IMR-90 (cell line): ENCODE measurements at regions not wholly inside any gene's neighbourhood (a gene's known extent, or its start where the extent isn't known, plus 50 kb on each side); places are given as distances from the start of the nearest gene placed in this dataset.

Experiments used
- ATAC-seq: fragments of 200-7000 bp; cut with Tn5 transposase; 2 replicates; pipeline ENCODE4 v1.9.1; 2020; ENCODE audit warnings: low read depth, mild to moderate bottlenecking, moderate library complexity
- BruUV-seq: library from RNA; stranded (reverse); fragments of 400-500 nt; replicated peaks from 2 replicates; lab custom pipeline; 2021; lab: Mats Ljungman, UMichigan
- CTCF ChIA-PET: fragments of 300-600 bp; formaldehyde crosslinking; extraction: SDS; loops from one replicate; lab custom pipeline; 2021; ENCODE audit warnings: antibody characterized with exemption; lab: Yijun Ruan, JAX
- POLR2A ChIA-PET: fragments of 300-600 bp; sonication (Branson Sonifier 250); formaldehyde crosslinking; loops from one replicate; lab custom pipeline; 2022; ENCODE audit warnings: antibody characterized with exemption; ENCODE audit not compliant: unreplicated experiment; lab: Charles Lee
- DNase-seq: peaks from one replicate; pipeline ENCODE4 v3.0.0; 2013
- H2AFZ ChIP-seq: replicated peaks from 2 replicates; pipeline ENCODE3; 2013; ENCODE audit warnings: low read length, mild to moderate bottlenecking; ENCODE audit not compliant: poor library complexity
- H2AK5ac ChIP-seq: 2 replicates; pipeline ENCODE4 v1.6.1; 2013; ENCODE audit warnings: low read depth, low read length, inconsistent platforms
- H2AK9ac ChIP-seq: replicated peaks from 2 replicates; pipeline ENCODE3; 2013; ENCODE audit warnings: mild to moderate bottlenecking, low read depth, low read length, moderate library complexity; ENCODE audit not compliant: poor library complexity
- H2BK120ac ChIP-seq: 2 replicates; pipeline ENCODE4 v1.6.1; 2013; ENCODE audit warnings: low read depth, low read length, inconsistent platforms
- H2BK15ac ChIP-seq: 3 replicates; pipeline ENCODE4 v1.6.1; 2013; ENCODE audit warnings: low read depth, low read length, inconsistent platforms
- H2BK20ac ChIP-seq: 2 replicates; pipeline ENCODE4 v1.6.1; 2013; ENCODE audit warnings: low read depth, mild to moderate bottlenecking, inconsistent platforms, low read length, moderate library complexity
- H2BK5ac ChIP-seq: 2 replicates; pipeline ENCODE4 v1.6.1; 2013; ENCODE audit warnings: mild to moderate bottlenecking, low read depth, low read length, inconsistent platforms; ENCODE audit not compliant: poor library complexity, severe bottlenecking
- H3K14ac ChIP-seq: replicated peaks from 2 replicates; pipeline ENCODE4 v1.6.1; 2013; ENCODE audit warnings: low read depth, low read length, inconsistent platforms
- H3K18ac ChIP-seq: 2 replicates; pipeline ENCODE4 v1.6.1; 2013; ENCODE audit warnings: low read depth, low read length, control low read depth
- H3K23ac ChIP-seq: 2 replicates; pipeline ENCODE4 v1.6.1; 2013; ENCODE audit warnings: low read depth, low read length, inconsistent platforms
- H3K27ac ChIP-seq: 2 replicates; pipeline ENCODE4 v1.5.1; 2013; ENCODE audit warnings: mild to moderate bottlenecking, control low read depth, low read length; ENCODE audit not compliant: insufficient read depth
- H3K27me3 ChIP-seq: 2 replicates; pipeline ENCODE4 v1.6.1; 2013; ENCODE audit warnings: low read length; ENCODE audit not compliant: control insufficient read depth, insufficient read depth
- H3K36me3 ChIP-seq: 2 replicates; pipeline ENCODE4 v1.6.1; 2013; ENCODE audit warnings: low read length, mixed read lengths; ENCODE audit not compliant: control insufficient read depth, insufficient read depth
- H3K4ac ChIP-seq: 2 replicates; pipeline ENCODE4 v1.6.1; 2013; ENCODE audit warnings: low read depth, low read length, inconsistent platforms
- H3K4me1 ChIP-seq: 2 replicates; pipeline ENCODE4 v1.6.1; 2013; ENCODE audit warnings: low read length, mixed read lengths; ENCODE audit not compliant: control insufficient read depth, insufficient read depth
- H3K4me2 ChIP-seq: 2 replicates; pipeline ENCODE4 v1.6.1; 2013; ENCODE audit warnings: low read depth, mild to moderate bottlenecking, control low read depth, low read length, moderate library complexity
- H3K4me3 ChIP-seq: 2 replicates; pipeline ENCODE4 v1.5.1; 2013; ENCODE audit warnings: low read depth, mild to moderate bottlenecking, control low read depth, low read length, moderate library complexity; ENCODE audit not compliant: insufficient read depth
- H3K56ac ChIP-seq: 2 replicates; pipeline ENCODE4 v1.6.1; 2013; ENCODE audit warnings: low read length, inconsistent platforms; ENCODE audit not compliant: insufficient read depth; ENCODE audit errors: extremely low read depth
- H3K79me1 ChIP-seq, 2 experiments: 2 replicates each; pipeline ENCODE4 v1.6.1; 2013; ENCODE audit warnings: low read length in 2 of 2, inconsistent platforms in 1 of 2, low read depth in 1 of 2
- H3K9ac ChIP-seq: 2 replicates; pipeline ENCODE4 v1.6.1; 2013; ENCODE audit warnings: low read depth, low read length, control low read depth
- H3K9me1 ChIP-seq: 2 replicates; pipeline ENCODE4 v1.6.1; 2013; ENCODE audit warnings: low read length, inconsistent platforms; ENCODE audit not compliant: insufficient read depth
- H3K9me3 ChIP-seq: 2 replicates; pipeline ENCODE4 v1.6.1; 2013; ENCODE audit warnings: low read length; ENCODE audit not compliant: control insufficient read depth, insufficient read depth
- H4K20me1 ChIP-seq: 2 replicates; pipeline ENCODE4 v1.6.1; 2013; ENCODE audit warnings: low read length, inconsistent platforms; ENCODE audit not compliant: insufficient read depth
- H4K5ac ChIP-seq: 2 replicates; pipeline ENCODE4 v1.6.1; 2013; ENCODE audit warnings: mild to moderate bottlenecking, low read depth, low read length, control low read depth
- H4K8ac ChIP-seq, 2 experiments: 2 replicates each; pipeline ENCODE4 v1.6.1; 2013; ENCODE audit warnings: low read depth in 2 of 2, low read length in 2 of 2, control low read depth in 1 of 2, inconsistent platforms in 1 of 2
- H4K91ac ChIP-seq: 2 replicates; pipeline ENCODE4 v1.6.1; 2013; ENCODE audit warnings: low read depth, low read length, inconsistent platforms; ENCODE audit not compliant: insufficient read depth
- CEBPB ChIP-seq: IDR thresholded peaks from 2 replicates; pipeline ENCODE4 v1.6.1; 2012; ENCODE audit warnings: low read depth, low read length, improper control_type of control experiment
- MAZ ChIP-seq: IDR thresholded peaks from 2 replicates; pipeline ENCODE4 v1.6.1; 2012; ENCODE audit warnings: low read depth, mild to moderate bottlenecking, low read length, improper control_type of control experiment, moderate library complexity, borderline replicate concordance
- NFE2L2 ChIP-seq: fragments of 150-350 bp; IDR thresholded peaks from 2 replicates; pipeline ENCODE4 v1.6.1; 2016; ENCODE audit warnings: low read depth, mild to moderate bottlenecking, low read length
- RFX5 ChIP-seq: IDR thresholded peaks from 2 replicates; pipeline ENCODE4 v1.8.0; 2012; ENCODE audit warnings: low read depth, mild to moderate bottlenecking, low read length, moderate library complexity
- WGBS, 2 experiments: methylation state at CpG; one replicate each; pipeline versions ENCODE4 v1.1.5 to v1.1.7; 2013; ENCODE audit warnings: missing lambda C conversion rate in 2 of 2; ENCODE audit not compliant: insufficient read length in 1 of 2; ENCODE audit errors: extremely low coverage in 2 of 2; 5-methylcytosine and 5-hydroxymethylcytosine counted together
- dilution Hi-C: fragments of 300-500 bp; cut with HindIII; formaldehyde crosslinking; loops from one replicate; pipeline ENCODE4 v1.14.3; 2018; ENCODE audit warnings: low sequenced_read_pairs; ENCODE audit not compliant: unreplicated experiment
- in situ Hi-C: fragments of 300-500 bp; cut with MboI; formaldehyde crosslinking; loops from 3 replicates; pipeline ENCODE4 v1.14.3; 2019; ENCODE audit warnings: low sequenced_read_pairs, inconsistent platforms, mixed read lengths
- intact Hi-C: fragments of 100-400 bp; cut with micrococcal nuclease; formaldehyde crosslinking; loops from 2 replicates; pipeline ENCODE4 v1.10.0; 2022
- TF ChIP-seq, protein P1 (sequence below): fragments of 150-350 bp; IDR thresholded peaks from 2 replicates; pipeline ENCODE4 v1.6.1; 2017; ENCODE audit warnings: mild to moderate bottlenecking, antibody characterized with exemption, low read length, low read depth
- TF ChIP-seq, protein P2 (sequence below): conservative IDR thresholded peaks from 2 replicates; pipeline ENCODE4 v1.5.1; 2012; ENCODE audit warnings: mild to moderate bottlenecking, low read depth, low read length, improper control_type of control experiment

DNA sequence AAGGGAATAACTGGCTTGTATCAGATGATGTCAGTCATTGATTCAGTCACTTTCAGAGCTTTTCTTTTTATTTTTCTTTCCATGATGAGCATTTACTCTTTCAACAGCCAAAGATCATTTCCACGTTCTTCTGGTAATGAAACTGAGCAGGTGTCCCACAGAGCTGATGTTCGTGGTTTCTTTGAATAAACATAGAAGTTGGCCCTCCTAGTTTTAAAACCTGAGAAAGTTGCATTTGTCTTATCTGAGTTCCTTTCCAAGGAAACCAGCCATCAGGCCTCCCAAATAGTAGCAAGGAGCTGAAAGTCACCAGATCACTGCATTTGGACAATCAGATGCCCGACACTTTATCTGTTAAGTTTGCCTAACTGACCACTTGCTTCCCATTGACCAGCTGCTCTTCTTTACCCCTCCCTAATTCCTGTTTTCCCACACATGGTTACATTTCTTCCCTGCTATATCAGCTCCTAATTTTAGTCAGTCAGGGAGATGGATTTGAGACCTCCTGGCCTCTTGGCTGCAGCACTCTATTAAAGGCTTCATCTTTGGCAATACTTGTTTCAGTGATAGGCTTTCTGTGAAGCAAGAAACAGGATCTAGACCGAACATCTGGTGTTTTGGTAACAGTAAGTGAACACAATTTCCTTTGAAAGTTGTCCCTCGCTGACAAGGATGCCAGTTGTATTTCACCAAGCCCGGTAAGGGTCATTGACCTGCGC, 420.8 kb downstream of the CHSY3 start:
- Histone ChIP-seq H2BK20ac (no peak overlapping the region), H4K8ac (no peak overlapping the region), H2BK5ac (no peak overlapping the region), H3K9me3 (peaks cover 3% of the 10 kb centered on the region), H4K20me1 (no peaks in the 10 kb centered on the region), H3K14ac (no peak overlapping the region), H2BK120ac (no peak overlapping the region), H3K4me3 (no peak overlapping the region), H3K56ac (no peak overlapping the region), H3K36me3 (no peaks in the 10 kb centered on the region), H3K23ac (no peak overlapping the region), H3K4me2 (no peak overlapping the region), H2AFZ (no peak overlapping the region), H3K79me1 (no peaks in the 10 kb centered on the region), H2AK5ac (no peak overlapping the region), H2AK9ac (no peak overlapping the region), H3K9me1 (no peaks in the 10 kb centered on the region), H4K5ac (no peak overlapping the region), H4K91ac (no peak overlapping the region), H3K9ac (no peak overlapping the region), H3K18ac (no peak overlapping the region), H3K4me1 (no peaks in the 10 kb centered on the region), H3K4ac (no peak overlapping the region), H3K27ac (no peak overlapping the region), H3K27me3 (no peaks in the 10 kb centered on the region), H2BK15ac (no peak overlapping the region)
- WGBS, 2 experiments = 60% methylated on average over 1 of the region's 7 CpGs; no CpG with 5 or more reads in 1 of the 2 experiments
- ChIA-PET CTCF (no interaction called here), POLR2A (no interaction called here)
- intact Hi-C loops (loop anchor here (10.0 kb wide), 1 partner anchor 190 kb away; no protein-coding TSS in a partner anchor), in situ Hi-C loops (no loop called here), dilution Hi-C loops (no loop called here)
- BruUV-seq = no TSS peak
- no peak for DNase-seq
- ATAC-seq = no peak
- TF ChIP-seq, protein P1, sequence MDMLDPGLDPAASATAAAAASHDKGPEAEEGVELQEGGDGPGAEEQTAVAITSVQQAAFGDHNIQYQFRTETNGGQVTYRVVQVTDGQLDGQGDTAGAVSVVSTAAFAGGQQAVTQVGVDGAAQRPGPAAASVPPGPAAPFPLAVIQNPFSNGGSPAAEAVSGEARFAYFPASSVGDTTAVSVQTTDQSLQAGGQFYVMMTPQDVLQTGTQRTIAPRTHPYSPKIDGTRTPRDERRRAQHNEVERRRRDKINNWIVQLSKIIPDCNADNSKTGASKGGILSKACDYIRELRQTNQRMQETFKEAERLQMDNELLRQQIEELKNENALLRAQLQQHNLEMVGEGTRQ = no peak
- TF ChIP-seq RFX5 = no peak
- no peak for TF ChIP-seq MAZ
- TF ChIP-seq NFE2L2 = no peak
- no peak for TF ChIP-seq CEBPB
- TF ChIP-seq, protein P2, sequence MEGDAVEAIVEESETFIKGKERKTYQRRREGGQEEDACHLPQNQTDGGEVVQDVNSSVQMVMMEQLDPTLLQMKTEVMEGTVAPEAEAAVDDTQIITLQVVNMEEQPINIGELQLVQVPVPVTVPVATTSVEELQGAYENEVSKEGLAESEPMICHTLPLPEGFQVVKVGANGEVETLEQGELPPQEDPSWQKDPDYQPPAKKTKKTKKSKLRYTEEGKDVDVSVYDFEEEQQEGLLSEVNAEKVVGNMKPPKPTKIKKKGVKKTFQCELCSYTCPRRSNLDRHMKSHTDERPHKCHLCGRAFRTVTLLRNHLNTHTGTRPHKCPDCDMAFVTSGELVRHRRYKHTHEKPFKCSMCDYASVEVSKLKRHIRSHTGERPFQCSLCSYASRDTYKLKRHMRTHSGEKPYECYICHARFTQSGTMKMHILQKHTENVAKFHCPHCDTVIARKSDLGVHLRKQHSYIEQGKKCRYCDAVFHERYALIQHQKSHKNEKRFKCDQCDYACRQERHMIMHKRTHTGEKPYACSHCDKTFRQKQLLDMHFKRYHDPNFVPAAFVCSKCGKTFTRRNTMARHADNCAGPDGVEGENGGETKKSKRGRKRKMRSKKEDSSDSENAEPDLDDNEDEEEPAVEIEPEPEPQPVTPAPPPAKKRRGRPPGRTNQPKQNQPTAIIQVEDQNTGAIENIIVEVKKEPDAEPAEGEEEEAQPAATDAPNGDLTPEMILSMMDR = no peak
